GM18870 (cell line): ENCODE measurements at regions not wholly inside any gene's neighbourhood (a gene's known extent, or its start where the extent isn't known, plus 50 kb on each side); places are given as distances from the start of the nearest gene placed in this dataset.
"Not testable (repeated sequence)": the region's sequence is repeated elsewhere in the genome, so short reads cannot be mapped to it uniquely, and the experiment has no call there.

Experiments
- ATAC-seq: cut with Tn5 transposase; IDR thresholded peaks from one replicate; pipeline ENCODE4 v1.9.1; 2021; ENCODE audit warnings: moderate library complexity; ENCODE audit not compliant: unreplicated experiment

DNA sequence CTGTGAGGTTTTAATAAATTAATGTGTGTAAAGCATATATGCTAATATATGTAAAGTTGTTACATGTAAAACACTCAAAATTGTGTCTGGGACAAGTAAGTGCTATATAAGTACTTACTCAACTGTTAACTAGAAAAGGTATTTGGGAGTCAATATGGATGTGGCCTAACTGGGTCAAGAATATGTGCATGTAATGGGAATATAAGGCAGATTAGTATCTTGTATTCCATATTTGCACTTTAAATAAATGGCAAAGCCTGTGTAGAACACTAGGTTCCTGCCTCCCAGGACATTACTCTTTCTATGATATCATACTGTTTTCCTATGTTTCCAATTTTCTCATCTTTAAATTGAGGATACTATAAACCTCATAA, 270.6 kb downstream of the FBXO8 start:
- ATAC-seq, result no peak

DNA sequence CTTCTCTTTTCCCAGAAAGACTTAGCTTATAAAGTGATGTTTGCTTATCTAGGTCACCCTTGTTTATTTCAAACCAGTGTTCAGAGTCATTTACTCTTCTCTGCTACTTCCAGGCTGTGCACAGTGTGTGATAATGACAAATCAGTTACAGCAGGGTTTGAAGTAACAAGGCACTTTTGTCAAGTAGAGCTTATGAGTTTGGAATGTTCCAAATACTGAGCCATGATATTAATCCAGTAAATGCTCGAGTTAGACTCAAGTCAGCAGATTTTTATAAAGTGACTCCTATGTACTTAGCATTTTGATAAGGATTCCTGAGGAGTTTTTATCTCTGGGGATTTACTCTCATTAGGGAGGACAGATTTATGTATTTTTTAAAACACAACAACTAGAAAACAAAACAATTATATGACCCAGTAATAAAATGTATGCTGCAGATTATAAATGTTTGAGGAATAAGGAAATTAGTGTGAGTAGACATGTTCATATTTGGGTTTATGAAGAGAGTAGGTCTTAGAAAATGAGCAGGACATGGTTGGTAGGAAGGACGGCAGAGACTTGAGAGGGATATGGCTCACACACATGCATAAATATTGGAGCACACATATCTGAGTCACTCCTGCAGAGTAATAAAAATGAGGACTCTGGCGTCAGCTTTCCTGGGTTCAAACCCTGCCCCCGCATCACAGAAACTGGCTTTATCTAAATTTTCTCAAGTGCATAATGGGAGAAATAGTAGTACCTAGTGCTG, 271.2 kb downstream of the FBXO8 start:
- no peak for ATAC-seq

DNA sequence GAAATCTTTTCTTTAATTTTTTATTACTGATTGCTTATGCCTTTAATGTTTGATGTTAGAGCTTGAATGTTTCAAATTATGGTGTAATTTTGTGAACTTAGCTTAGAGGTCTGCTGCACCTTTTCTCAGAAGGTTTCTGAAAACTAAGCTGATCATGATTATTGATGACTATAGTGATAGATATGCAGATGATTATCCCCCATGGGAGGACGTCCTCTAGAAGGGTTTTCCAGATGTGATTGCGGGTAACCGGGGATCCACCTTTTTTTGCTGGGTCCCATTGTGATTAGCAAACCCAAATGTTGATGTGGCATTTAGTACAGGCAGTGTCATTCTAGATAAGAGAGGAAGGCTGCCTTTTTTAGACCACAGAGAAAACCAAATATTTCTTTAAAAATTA, 272.9 kb downstream of the FBXO8 start:
- no peak for ATAC-seq

DNA sequence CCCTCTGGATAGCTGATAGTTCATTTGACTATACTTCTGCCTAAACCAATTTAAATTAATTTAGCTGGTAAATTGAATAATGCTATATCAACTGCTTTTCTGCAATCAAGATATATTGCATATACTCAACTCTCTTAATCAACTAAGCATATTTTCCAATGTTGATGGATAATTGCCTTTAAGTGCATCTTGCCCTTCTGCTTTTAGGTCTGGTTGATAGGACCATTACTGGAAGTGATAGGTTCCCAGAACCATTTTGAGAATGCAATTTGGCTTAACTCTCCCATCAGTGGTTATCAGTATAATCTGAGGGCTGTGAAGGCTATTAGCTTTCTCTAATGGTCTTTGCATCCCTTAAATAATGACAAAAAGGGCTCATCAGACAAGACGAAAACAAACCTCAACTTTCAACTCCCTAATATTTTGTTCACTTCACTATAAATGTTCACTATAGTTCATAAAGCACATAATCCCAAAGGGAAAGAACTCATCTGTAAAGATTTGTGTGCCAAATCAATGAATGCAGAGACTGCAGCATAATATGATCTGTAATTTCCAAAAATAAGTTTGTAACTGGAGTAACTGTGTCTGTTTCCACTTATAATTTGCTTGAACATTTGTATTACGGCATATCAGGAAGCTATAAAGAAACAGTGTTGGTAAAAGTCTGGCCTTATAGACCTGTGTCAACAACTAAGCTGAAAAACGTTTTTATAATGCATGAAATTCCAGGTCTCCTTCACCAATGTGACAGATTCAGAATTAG, 273.6 kb downstream of the FBXO8 start:
- ATAC-seq, result no peak

DNA sequence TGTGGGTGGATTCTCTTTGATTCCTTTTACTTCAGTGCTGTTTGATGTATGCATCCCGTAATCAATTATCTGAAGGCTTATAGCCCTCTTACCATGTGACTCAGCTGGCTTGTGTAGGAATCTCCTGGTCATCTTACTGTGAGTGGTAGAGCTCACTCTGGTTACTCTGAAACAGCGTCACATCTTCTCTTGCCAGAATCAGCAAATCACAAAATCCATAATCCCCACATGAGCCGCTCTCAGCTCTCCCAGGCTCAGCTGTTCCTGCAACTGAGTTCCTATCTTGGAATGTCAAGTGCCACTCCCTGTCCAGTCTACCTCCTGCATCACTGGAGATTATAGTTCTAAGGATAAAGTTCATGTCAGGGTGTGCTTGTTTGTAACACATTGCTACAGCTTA, 278.0 kb downstream of the FBXO8 start:
- ATAC-seq, result no peak

DNA sequence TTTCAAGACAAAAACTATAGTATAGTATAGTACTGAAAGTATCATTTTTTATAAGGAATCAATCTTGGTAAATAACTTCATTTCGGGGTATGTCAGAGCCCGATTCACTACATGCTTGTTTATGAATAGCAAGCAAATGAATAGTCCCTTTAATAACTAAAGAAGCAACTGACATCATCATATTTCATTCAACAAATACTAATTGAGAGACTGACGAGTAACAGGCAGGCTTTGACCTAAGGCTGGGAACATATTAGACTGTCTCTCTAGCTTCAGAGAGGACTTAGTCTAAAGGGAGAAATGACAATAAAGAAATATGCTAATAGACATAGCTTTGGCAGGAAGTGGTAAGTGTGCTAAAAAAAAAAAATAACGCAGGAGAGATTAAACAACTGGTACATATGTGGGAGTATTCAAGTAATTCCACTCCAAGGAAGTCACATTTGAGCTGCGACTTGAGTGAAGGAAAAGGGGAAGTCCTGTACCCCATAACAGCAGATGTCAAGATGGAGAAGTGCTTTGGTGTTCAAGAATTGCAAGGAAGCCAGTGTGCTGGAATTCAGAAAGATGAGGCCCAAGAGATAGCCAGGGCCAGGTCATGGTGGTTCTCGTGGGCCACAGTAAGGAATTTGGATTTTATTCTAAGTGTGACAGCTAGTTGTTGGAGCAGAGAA, 284.9 kb downstream of the FBXO8 start:
- ATAC-seq, result no peak

DNA sequence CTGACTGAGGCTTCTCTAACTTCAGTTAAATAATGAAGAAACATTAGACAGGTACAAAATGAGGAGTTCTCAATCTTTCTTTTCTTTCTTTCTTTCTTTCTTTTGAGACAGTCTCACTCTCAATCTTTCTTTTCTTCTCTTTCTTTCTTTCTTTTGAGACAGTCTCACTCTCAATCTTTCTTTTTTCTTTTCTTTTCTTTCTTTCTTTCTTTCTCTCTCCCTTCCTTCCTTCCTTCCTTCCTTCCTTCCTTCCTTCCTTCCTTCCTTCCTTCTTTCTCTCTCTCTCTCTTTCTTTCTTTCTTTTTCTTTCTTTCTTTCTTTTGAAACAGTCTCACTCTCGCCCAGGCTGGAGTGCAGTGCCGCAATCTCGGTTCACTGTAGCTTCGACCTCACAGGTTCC, 287.7 kb downstream of the FBXO8 start:
- not testable (repeated sequence) for ATAC-seq

DNA sequence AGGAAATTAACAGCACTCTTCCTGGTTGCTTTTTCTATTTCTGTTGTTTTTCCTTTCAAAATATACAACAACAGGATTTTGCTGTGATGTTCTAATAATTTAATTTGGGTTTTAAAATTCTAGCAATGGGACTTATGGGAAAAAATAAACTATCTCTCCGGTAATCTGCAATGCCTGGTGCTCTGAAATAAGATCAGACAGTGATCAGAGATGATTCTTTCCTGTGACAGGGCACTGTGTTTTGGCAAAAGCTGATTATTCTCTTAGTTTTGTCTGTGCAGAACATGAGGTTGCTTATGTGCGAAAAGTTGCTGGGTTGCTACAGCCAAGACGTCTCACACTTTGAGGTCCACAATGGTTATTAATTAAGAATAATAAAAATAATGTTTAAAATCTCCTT, 291.7 kb downstream of the FBXO8 start:
- no peak for ATAC-seq

DNA sequence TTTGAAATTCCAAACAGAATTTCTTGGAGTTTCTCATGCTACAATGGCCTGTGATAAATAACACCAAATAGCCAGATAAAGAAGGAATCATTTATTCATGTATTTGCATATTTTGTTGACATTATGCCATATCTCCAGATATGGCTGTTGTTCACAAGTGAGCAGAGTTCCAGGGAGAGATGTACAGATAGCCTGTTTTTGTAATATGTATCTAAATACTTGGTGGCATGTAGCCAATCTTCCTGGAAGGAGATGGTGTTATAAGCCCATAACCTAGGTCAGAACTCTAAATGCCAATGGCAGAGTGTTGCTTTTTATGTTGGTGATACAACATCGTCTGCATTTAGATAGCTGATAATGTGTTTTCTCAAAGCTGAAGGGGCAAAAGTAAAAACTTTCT, 292.2 kb downstream of the FBXO8 start:
- no peak for ATAC-seq

DNA sequence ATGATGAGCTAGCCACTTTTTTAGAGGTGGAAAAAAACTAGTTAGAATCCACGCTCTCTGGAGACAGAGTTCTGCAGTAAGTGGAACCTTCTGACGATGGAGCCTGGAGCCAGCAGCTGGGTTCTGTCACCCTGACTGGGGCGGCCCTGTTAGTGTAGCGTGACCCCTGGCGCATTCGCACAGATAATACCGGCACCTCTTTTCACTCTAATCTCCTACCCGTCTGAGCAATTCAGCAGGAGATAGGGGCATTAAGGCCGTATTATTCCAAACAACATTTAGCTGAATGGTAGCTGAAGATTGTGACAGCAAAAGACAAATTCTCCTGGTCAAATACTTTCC, 292.6 kb downstream of the FBXO8 start:
- no peak for ATAC-seq

DNA sequence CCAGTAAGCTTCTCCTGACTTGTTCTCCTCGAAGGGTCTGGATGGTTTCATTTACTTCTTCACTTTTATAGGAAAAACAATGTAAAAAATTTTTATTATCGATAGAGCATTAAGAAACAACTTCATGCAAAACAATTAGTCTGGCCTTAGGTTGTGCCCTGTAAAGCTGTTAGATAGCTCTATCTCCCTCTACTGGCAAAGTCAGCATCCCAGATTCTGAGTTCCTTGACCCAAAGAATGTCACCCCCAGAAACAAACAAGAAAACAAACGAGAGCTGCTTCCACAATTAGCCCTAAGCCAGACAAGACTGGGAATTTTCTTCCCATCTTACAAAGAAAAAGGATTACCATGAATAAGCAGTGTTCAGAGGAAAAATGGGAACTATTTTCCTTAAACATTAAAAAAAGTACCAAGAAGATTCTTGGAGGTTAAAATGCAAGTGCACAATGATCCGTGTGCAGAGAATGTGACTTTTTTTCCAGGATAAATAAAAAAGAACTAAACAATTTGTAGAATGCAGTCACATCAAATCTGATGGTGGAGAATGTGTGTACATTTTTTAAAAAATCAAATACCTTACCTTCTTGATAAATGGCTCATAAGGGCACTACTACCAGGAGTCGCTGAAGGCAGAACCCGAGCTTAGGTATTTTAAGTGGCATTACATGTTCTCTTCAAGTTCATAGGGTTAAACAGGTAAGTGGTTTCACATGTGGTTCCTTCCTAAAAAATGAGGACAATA, 293.2 kb downstream of the FBXO8 start:
- ATAC-seq, result no peak

DNA sequence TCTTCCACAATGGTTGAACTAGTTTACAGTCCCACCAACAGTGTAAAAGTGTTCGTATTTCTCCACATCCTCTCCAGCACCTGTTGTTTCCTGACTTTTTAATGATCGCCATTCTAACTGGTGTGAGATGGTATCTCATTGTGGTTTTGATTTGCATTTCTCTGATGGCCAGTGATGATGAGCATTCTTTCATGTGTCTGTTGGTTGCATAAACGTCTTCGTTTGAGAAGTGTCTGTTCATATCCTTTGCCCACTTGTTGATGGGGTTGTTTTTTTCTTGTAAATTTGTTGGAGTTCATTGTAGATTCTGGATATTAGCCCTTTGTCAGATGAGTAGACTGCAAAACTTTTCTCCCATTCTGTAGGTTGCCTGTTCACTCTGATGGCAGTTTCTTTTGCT, 319.9 kb downstream of the FBXO8 start:
- ATAC-seq, result not testable (repeated sequence)

DNA sequence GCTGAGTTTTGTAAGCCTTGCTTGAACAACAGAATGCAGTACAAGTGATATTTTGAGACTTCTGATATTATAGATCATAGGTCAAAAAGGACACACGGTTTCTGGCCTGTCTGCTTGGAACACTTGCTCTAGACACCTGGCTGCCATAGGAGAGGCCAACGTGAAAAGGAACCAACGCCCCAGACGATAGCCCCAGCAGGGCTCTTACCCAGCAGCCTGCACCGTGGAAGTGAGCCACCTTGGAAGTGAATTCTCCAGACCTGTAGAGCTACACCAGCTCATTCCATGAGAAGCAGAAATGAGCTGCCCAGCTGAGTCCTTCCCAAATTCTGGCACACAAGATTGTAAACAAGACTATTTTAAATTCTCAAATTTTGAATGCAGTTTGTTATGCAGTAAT, 323.1 kb downstream of the FBXO8 start:
- ATAC-seq, result no peak

DNA sequence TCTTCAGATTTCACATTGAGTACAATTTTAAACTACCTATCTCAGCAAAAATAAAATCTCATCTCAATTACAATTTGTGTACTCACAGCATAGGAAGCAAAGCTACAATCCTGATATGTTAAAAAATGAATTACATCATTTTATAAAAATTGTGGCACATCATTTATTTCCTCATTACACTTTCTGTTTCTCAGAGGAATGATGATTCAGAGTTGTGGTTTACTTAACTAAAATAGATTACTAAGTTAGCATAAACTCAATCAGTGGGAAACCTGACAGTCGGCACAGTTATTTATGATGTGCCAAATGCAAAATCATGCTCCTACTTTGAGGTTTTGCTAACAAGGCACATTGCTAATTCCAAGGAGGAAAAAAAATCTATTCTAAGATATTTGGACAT, 325.0 kb downstream of the FBXO8 start:
- ATAC-seq, result no peak

DNA sequence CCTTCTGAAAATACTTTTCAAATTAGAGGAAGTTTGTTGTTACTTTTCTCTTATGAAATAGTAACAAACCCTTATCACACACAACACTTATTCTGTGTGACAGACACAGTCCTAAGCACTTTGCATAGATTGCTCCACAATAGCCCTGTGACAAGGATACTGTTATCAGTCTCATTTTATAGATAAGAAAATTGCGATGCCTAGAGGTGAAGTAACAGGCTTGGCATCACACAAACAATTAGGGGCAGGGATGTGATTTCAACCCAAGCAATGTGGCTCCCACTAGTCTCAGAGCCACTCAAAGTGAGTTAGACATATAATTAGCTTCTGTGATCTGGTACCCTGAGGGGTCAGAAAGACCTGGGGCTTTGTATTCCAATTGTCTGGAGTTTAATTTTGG, 339.9 kb downstream of the FBXO8 start:
- ATAC-seq, result no peak

DNA sequence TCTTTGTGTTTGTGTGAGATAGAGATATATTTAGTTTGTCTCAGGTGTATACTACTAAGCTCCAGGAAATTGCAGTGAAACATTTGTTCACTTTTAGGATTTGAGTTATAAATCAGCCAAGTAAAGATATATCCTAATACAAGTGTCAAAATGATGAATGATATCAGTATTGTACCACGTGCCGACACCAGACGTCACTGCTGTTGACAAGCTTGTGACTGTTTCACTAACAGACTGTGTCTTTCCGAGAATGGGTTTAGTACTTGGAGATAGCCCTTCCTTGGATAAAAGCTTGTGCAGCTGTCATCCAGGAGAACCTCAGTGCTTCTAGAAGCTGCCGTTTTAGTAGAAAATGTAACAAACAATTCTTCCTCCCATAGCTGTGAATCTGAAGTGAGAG, 343.3 kb downstream of the FBXO8 start:
- no peak for ATAC-seq

DNA sequence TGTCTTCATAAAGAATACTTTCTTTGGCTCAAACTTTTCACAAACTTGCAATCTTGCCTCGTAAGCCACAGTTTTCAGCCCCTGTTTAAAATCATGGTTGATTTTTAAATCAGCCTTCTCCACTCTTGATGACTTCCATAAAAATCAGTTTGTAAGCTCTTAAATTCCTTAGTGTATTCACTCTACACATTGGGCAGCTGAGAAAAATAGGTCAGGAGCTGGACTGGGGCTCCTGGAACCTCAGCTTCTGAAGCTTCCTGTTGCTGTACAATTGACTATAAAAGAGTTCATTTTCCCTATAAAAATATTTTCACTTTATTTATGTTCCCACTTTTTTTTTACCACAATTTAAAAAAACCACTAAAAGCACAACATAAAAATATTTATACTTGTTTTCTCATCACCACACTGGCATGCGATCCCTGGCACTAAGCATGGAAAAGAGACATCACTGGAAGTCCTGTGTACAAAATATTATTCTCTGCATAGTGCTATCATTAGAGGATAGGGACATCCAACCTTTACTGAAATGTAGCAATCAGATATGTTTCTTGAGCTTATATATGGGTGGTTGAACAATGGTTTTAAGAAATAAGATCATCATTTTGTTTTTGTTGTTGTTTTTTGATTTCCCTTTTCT, 345.7 kb downstream of the FBXO8 start:
- no peak for ATAC-seq

DNA sequence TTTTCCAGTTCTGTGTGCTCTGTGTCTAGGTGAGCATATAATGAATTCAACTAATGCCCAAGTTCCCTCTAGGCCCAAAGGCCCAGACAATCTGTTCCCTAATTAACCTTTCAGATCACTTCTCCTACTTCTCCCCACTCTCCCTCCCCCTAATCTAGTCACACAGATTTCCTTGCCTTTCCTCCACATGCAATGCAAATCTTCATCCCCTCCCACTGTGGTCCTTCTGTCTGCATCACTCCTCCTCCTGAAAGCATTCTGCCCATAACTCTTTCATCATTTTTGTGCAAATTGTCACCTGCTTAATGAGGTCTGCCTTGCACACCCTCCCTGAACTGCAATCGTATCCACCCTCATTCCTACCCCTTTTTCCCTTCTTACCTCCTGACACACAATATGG, 346.6 kb downstream of the FBXO8 start:
- ATAC-seq, result no peak

DNA sequence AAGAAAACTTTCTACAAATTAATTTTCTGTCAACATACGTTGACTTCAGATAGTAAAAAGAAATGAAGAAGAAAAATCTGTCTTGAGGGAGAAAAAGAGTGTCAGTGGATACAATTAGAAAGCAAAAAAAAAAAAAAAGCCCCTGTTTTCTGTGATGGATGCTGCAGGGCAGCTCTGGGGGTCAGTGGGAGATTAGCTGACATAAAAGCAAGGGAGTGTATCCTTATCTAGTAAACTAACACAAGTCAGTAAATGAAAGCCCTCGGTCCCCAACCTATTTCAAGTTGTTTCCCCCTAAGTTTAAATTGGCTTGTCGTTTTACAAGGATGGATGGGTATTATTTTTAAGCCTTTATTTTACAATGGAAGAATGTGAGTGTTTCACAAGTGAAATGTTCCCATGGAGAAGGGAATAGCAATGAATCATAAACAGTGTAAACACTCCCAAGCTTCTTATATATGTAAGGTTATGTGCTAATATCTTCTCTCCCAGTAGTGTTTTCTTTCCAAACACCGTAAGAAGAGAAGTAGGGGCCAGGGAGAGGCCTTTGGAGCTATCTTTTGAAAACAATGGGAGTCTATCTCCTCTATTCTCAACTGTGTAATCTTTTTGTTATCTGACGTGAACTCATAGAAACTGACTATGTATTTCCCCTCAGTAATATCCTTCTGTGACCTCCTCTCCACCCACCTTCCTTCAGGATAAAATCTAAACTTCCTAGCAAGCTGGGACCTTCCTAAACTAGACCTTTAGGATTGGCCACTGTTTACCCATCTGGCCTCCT, 347.7 kb downstream of the FBXO8 start:
- no peak for ATAC-seq

DNA sequence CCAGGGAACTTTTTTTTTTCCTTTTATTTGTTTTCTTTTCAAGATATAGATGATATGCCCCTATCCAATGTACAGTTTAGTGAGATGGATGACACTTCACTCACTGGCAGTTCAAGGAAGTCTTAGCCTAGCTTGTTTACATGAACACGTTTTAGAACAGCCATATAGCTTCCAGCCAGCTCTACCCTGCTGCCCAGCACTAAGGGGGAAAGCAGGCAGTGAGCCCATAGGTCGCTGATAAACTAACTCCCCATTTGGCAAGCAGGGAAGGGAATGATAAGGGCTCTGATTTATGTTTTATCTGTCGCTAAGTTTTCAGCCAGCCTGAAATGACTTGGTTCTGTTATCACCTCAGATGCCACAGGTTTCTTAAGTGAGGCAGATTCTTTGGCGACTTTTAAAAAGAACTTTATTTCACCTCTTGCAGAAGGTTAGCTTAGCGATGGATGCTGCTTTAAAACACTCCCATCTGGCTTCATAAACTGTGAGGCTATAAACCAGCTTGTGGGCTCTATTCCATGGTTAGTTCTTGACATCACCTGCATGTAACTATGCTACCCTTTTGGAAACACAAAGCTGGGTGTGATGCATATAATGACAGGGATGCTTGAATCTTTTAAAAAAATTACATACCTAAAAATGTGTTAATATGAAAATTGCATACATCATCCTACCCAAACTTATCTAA, 348.4 kb downstream of the FBXO8 start:
- ATAC-seq, result no peak
